Thyroid gland (tissue), 4 donors: ENCODE measurements at regions not wholly inside any gene's neighbourhood (a gene's known extent, or its start where the extent isn't known, plus 50 kb on each side); places are given as distances from the start of the nearest gene placed in this dataset.
A peak's percentile ranks its signal among the peaks of the same experiment; 100 is the strongest.

ENCODE experiments used
- DNase-seq, 2 donors: peaks; one replicate each; pipeline ENCODE4 v3.0.0-alpha.2; 2019
- H3K27ac ChIP-seq, 3 donors: fragments of 200-600 bp; sonication (generic); 1 replicate in 2 of 3; 2 replicates in 1 of 3; pipeline ENCODE4 v1.5.1; 2016 to 2019; ENCODE audit warnings: mild to moderate bottlenecking in 1 of 3, moderate library complexity in 1 of 3
- H3K27me3 ChIP-seq: fragments of 200-600 bp; sonication (generic); one replicate; pipeline ENCODE4 v1.5.1; 2019
- H3K36me3 ChIP-seq, 2 donors: fragments of 200-600 bp; sonication (generic); one replicate each; pipeline ENCODE4 v1.5.1; 2016 to 2019
- H3K4me1 ChIP-seq, 2 donors: fragments of 200-600 bp; sonication (generic); one replicate each; pipeline ENCODE4 v1.5.1; 2017 to 2019
- H3K4me3 ChIP-seq, 3 donors: fragments of 200-600 bp; sonication (generic); replicated peaks in 1 of 3; 1 replicate in 2 of 3; 2 replicates in 1 of 3; pipeline ENCODE4 v1.5.1; 2016; ENCODE audit warnings: mild to moderate bottlenecking in 1 of 3
- H3K9me3 ChIP-seq: fragments of 200-600 bp; sonication (generic); one replicate; pipeline ENCODE4 v1.5.1; 2017
- CTCF ChIP-seq, 6 experiments: fragments of 200-600 bp in 3 of 6; fragments of 450-650 bp in 3 of 6; sonication (generic) in 3 of 6; IDR thresholded peaks; one replicate each; pipeline ENCODE4 v1.5.1; 2016 to 2019; ENCODE audit warnings: antibody characterized with exemption in 6 of 6, mild to moderate bottlenecking in 2 of 6, inconsistent platforms in 1 of 6, moderate library complexity in 1 of 6
- POLR2A ChIP-seq, 2 donors: fragments of 450-650 bp; IDR thresholded peaks; one replicate each; pipeline ENCODE4 v1.6.1; 2017; ENCODE audit warnings: antibody characterized with exemption in 2 of 2, mild to moderate bottlenecking in 2 of 2, moderate library complexity in 1 of 2
- WGBS, 2 donors: methylation state at CpG; one replicate each; pipeline ENCODE4 v1.1.5; 2017; 5-methylcytosine and 5-hydroxymethylcytosine counted together
- intact Hi-C: fragments of 100-400 bp; cut with DNase I; formaldehyde crosslinking; loops from one replicate; pipeline ENCODE4 v1.15.1; 2023

GRCh38 chr11:122176651-122177050 lies 60.6 kb upstream of the BLID start:
- H3K27ac ChIP-seq: no peak overlapping the region
- no peaks in the 10 kb centered on the region for H3K9me3 ChIP-seq
- DNase-seq: no peak
- no peaks in the 10 kb centered on the region for H3K27me3 ChIP-seq
- no peak for TF ChIP-seq CTCF (IDR thresholded peaks at IDR 0.05)
- no peak for TF ChIP-seq POLR2A (IDR thresholded peaks at IDR 0.05)
- 81 to 94% methylated on average over 3 of the region's 3 CpGs for WGBS, 2 donors
- H3K4me3 ChIP-seq: no peak overlapping the region
- no peaks in the 10 kb centered on the region for H3K36me3 ChIP-seq
- peaks cover 20 to 41% of the 10 kb centered on the region in 2 donors for H3K4me1 ChIP-seq
- intact Hi-C loops: no loop called here

GRCh38 chr11:122175306-122175705 lies 59.3 kb upstream of the BLID start:
- Histone ChIP-seq H3K4me1 (peaks cover 29 to 38% of the 10 kb centered on the region in 2 donors), H3K9me3 (no peaks in the 10 kb centered on the region), H3K36me3 (no peaks in the 10 kb centered on the region), H3K27ac (no peak overlapping the region), H3K27me3 (no peaks in the 10 kb centered on the region), H3K4me3 (no peak overlapping the region)
- 86 to 90% methylated on average over 3 of the region's 3 CpGs for WGBS, 2 donors
- intact Hi-C loops: no loop called here
- DNase-seq: no peak
- TF ChIP-seq POLR2A (IDR thresholded peaks at IDR 0.05): no peak
- no peak for TF ChIP-seq CTCF (IDR thresholded peaks at IDR 0.05)

- 35 to 49% methylated on average over 4 of the region's 4 CpGs for WGBS, 2 donors
- Histone ChIP-seq H3K27me3 (no peaks in the 10 kb centered on the region), H3K36me3 (no peaks in the 10 kb centered on the region), H3K27ac (peak overlapping the region; percentile 79 to 84 (median 83)), H3K4me3 (no peak overlapping the region), H3K9me3 (no peaks in the 10 kb centered on the region), H3K4me1 (peaks cover 31 to 32% of the 10 kb centered on the region in 2 donors)
- intact Hi-C loops: no loop called here
- peak in 1 of 2 donors; percentile 23 for TF ChIP-seq POLR2A (IDR thresholded peaks at IDR 0.05)
- no peak for TF ChIP-seq CTCF (IDR thresholded peaks at IDR 0.05)
- peak; percentile 86 to 92 for DNase-seq
These were observed 57.6 kb upstream of the BLID start for GRCh38 chr11:122173587-122173986.

- 43 to 64% methylated on average over 1 of the region's 1 CpG for WGBS, 2 donors
- TF ChIP-seq CTCF (IDR thresholded peaks at IDR 0.05): no peak
- TF ChIP-seq POLR2A (IDR thresholded peaks at IDR 0.05): no peak
- no peaks in the 10 kb centered on the region for H3K36me3 ChIP-seq
- no peaks in the 10 kb centered on the region for H3K9me3 ChIP-seq
- peak overlapping the region; percentile 76 to 84 (median 83) for H3K27ac ChIP-seq
- intact Hi-C loops: no loop called here
- peaks cover 31 to 35% of the 10 kb centered on the region in 2 donors for H3K4me1 ChIP-seq
- no peaks in the 10 kb centered on the region for H3K27me3 ChIP-seq
- no peak overlapping the region for H3K4me3 ChIP-seq
- peak; percentile 30 to 44 for DNase-seq
These were observed 57.0 kb upstream of the BLID start for GRCh38 chr11:122173074-122173450.

- WGBS, 2 donors: 43 to 52% methylated on average over 3 of the region's 3 CpGs
- no peaks in the 10 kb centered on the region for H3K27me3 ChIP-seq
- no peak for TF ChIP-seq POLR2A (IDR thresholded peaks at IDR 0.05)
- no peak for TF ChIP-seq CTCF (IDR thresholded peaks at IDR 0.05)
- intact Hi-C loops: no loop called here
- peaks cover 35 to 37% of the 10 kb centered on the region in 2 donors for H3K4me1 ChIP-seq
- H3K27ac ChIP-seq: peak overlapping the region; percentile 76 to 84 (median 83)
- DNase-seq: peak in 1 of 2 donors; percentile 19
- no peaks in the 10 kb centered on the region for H3K9me3 ChIP-seq
- no peaks in the 10 kb centered on the region for H3K36me3 ChIP-seq
- H3K4me3 ChIP-seq: no peak overlapping the region
These were observed 56.5 kb upstream of the BLID start for GRCh38 chr11:122172352-122173073.
